Calu3 (cell line): ENCODE measurements at regions not wholly inside any gene's neighbourhood (a gene's known extent, or its start where the extent isn't known, plus 50 kb on each side); places are given as distances from the start of the nearest gene placed in this dataset.

ENCODE experiments used
- BruUV-seq: library from RNA; stranded (reverse); fragments of 400-500 nt; replicated peaks from 2 replicates; lab custom pipeline; 2021; lab: Mats Ljungman, UMichigan
- CTCF ChIA-PET: fragments of 300-600 bp; sonication (Branson Sonifier 250); formaldehyde crosslinking; loops from one replicate; lab custom pipeline; 2022; ENCODE audit warnings: antibody characterized with exemption; lab: Charles Lee
- DNase-seq: peaks from one replicate; pipeline ENCODE4 v3.0.0; 2022
- H3K27ac Mint-ChIP-seq: one replicate; pipeline ENCODE4 v1.8.0; 2022; ENCODE audit warnings: mixed read lengths; ENCODE audit not compliant: unreplicated experiment
- H3K27me3 Mint-ChIP-seq: one replicate; pipeline ENCODE4 v1.8.0; 2022; ENCODE audit warnings: mixed read lengths; ENCODE audit not compliant: unreplicated experiment
- H3K36me3 Mint-ChIP-seq: one replicate; pipeline ENCODE4 v1.8.0; 2022; ENCODE audit warnings: mild to moderate bottlenecking, moderate library complexity, mixed read lengths; ENCODE audit not compliant: insufficient read depth, unreplicated experiment
- H3K4me1 Mint-ChIP-seq: one replicate; pipeline ENCODE4 v1.8.0; 2022; ENCODE audit warnings: mild to moderate bottlenecking, low read depth, mixed read lengths; ENCODE audit not compliant: unreplicated experiment
- H3K4me3 Mint-ChIP-seq: one replicate; pipeline ENCODE4 v1.8.0; 2022; ENCODE audit warnings: mild to moderate bottlenecking, low read depth, moderate library complexity, mixed read lengths; ENCODE audit not compliant: unreplicated experiment
- H3K9me3 Mint-ChIP-seq: one replicate; pipeline ENCODE4 v1.8.0; 2022; ENCODE audit warnings: low read depth, mixed read lengths; ENCODE audit not compliant: unreplicated experiment
- intact Hi-C: fragments of 100-400 bp; cut with micrococcal nuclease; formaldehyde crosslinking; loops from one replicate; pipeline ENCODE4 v1.10.0; 2022; ENCODE audit not compliant: unreplicated experiment
- TF ChIP-seq, protein P1 (sequence below): fragments of 200-600 bp; IDR thresholded peaks from one replicate; pipeline ENCODE4 v1.8.0; 2022; ENCODE audit warnings: antibody characterized with exemption; ENCODE audit not compliant: unreplicated experiment

DNA sequence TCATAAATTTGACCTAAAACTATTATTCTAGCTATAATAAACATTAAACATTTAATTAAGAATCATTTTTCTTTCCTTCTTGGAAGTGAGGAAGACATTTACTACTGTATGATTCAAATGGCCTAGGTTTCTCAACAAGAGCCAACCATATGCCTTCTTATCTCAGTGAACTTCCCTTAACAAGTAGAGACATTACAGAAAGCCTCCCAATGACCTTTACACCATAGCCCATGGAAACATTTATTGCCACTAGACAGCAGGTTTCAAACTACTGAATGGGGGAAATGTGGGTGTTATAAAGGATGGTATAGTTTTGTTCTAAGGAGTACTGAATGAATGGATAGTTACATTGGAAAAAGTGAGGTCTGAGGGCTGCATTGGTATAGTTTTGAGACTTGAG is 349.4 kb upstream of the SPRED2 start:
- H3K4me3 Mint-ChIP-seq = no peak overlapping the region
- DNase-seq = no peak
- CTCF ChIA-PET = interaction anchor here (0.7 kb wide), 1 partner anchor 9 kb away, joined by 3 read pairs; no protein-coding TSS in a partner anchor
- H3K4me1 Mint-ChIP-seq = no peaks in the 10 kb centered on the region
- no peak overlapping the region for H3K27ac Mint-ChIP-seq
- peaks cover 46% of the 10 kb centered on the region for H3K27me3 Mint-ChIP-seq
- no TSS peak for BruUV-seq
- intact Hi-C loops = no loop called here
- no peaks in the 10 kb centered on the region for H3K9me3 Mint-ChIP-seq
- no peaks in the 10 kb centered on the region for H3K36me3 Mint-ChIP-seq
- TF ChIP-seq, protein P1, sequence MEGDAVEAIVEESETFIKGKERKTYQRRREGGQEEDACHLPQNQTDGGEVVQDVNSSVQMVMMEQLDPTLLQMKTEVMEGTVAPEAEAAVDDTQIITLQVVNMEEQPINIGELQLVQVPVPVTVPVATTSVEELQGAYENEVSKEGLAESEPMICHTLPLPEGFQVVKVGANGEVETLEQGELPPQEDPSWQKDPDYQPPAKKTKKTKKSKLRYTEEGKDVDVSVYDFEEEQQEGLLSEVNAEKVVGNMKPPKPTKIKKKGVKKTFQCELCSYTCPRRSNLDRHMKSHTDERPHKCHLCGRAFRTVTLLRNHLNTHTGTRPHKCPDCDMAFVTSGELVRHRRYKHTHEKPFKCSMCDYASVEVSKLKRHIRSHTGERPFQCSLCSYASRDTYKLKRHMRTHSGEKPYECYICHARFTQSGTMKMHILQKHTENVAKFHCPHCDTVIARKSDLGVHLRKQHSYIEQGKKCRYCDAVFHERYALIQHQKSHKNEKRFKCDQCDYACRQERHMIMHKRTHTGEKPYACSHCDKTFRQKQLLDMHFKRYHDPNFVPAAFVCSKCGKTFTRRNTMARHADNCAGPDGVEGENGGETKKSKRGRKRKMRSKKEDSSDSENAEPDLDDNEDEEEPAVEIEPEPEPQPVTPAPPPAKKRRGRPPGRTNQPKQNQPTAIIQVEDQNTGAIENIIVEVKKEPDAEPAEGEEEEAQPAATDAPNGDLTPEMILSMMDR = no peak

DNA sequence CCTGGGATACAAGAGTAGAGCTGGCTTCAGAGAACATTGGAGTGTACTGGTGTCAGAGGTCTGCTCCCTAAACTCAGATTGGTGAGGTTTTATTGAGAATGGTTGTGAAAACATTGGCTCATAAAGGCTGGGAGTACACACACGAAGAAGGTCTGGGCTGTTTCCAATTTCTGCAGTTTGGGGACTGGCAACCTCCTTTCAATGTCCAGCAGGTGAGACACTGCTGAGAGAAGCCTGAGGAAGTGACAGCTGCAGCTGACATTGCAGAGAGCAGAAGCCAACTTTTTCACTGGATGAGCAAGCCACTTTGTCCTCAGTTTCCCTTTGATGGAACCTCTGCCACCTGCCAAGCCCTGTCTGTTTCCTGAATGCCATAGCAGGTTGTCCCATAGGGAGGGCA is 346.6 kb upstream of the SPRED2 start:
- Mint-ChIP-seq H3K4me3 (no peak overlapping the region), H3K27ac (no peak overlapping the region), H3K27me3 (peaks cover 32% of the 10 kb centered on the region), H3K36me3 (no peaks in the 10 kb centered on the region), H3K4me1 (no peaks in the 10 kb centered on the region), H3K9me3 (no peaks in the 10 kb centered on the region)
- TF ChIP-seq, protein P1 = no peak
- CTCF ChIA-PET = no interaction called here
- BruUV-seq = no TSS peak
- DNase-seq = no peak
- intact Hi-C loops = no loop called here

DNA sequence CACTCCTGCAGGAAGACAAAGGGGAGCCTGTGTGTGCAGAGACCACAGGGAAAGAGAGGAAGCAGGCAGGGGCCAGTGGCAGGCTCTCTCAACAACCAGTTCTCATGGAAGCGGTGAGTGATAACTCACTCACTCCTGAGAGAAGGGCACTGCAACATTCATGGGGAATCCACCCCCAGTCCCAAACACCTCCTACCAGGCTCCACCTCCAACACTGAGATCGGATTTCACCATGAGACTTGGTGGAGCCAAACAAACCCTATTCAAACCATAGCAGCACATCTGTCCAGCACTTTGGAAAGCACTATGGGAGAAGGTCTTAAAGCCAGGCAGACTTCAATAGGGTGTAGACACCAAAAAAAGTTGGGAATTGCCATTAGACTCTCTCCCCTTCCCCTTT is 345.7 kb upstream of the SPRED2 start:
- no peaks in the 10 kb centered on the region for H3K36me3 Mint-ChIP-seq
- TF ChIP-seq, protein P1 = no peak
- CTCF ChIA-PET = no interaction called here
- peaks cover 27% of the 10 kb centered on the region for H3K27me3 Mint-ChIP-seq
- intact Hi-C loops = no loop called here
- H3K27ac Mint-ChIP-seq = no peak overlapping the region
- no peaks in the 10 kb centered on the region for H3K4me1 Mint-ChIP-seq
- BruUV-seq = no TSS peak
- H3K9me3 Mint-ChIP-seq = no peaks in the 10 kb centered on the region
- DNase-seq = no peak
- H3K4me3 Mint-ChIP-seq = no peak overlapping the region

DNA sequence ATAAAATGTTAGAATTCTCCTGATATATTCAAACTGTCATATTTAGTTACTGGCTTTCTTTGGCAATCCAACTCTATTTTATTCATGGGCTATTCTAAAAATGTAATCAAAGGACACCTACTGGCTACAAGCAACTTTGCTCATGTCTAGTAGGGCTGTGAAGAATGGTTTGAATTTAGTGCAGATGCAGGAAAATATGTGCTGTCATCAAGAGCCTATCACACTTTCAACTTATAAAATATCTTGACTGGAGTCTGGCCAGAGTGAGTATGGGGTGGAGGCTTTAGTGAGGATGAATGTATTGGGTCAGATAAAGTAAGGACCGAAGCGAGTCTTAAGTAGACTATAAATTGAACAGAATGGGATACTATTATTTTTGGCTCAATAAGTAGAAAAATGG is 343.4 kb upstream of the SPRED2 start:
- H3K27me3 Mint-ChIP-seq = peaks cover 36% of the 10 kb centered on the region
- CTCF ChIA-PET = no interaction called here
- no peaks in the 10 kb centered on the region for H3K4me1 Mint-ChIP-seq
- no peak overlapping the region for H3K27ac Mint-ChIP-seq
- DNase-seq = no peak
- no peaks in the 10 kb centered on the region for H3K9me3 Mint-ChIP-seq
- BruUV-seq = no TSS peak
- no peak overlapping the region for H3K4me3 Mint-ChIP-seq
- TF ChIP-seq, protein P1 = no peak
- H3K36me3 Mint-ChIP-seq = no peaks in the 10 kb centered on the region
- intact Hi-C loops = no loop called here

DNA sequence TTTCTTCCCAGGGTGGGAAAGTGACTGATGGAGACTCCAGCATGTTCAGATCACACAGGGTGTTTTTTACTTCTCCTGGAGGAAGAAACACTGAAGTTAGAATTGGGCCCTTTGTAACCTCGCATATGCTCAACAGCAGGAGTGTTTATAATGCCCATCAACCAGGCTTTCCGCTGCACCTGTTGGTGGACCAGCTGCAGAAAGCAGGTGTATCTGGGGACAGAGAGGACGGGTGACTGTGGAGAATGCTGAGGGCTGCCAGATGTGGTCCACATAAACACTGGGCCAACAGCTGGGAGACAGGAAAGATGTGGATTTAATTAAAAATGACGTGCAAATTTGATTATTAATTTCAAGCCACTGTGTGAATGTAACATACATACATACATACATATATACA is 335.5 kb upstream of the SPRED2 start:
- Mint-ChIP-seq H3K9me3 (no peaks in the 10 kb centered on the region), H3K4me3 (no peak overlapping the region), H3K36me3 (no peaks in the 10 kb centered on the region), H3K4me1 (no peaks in the 10 kb centered on the region), H3K27me3 (peaks cover 26% of the 10 kb centered on the region), H3K27ac (no peak overlapping the region)
- DNase-seq = no peak
- TF ChIP-seq, protein P1 = no peak
- CTCF ChIA-PET = no interaction called here
- no TSS peak for BruUV-seq
- intact Hi-C loops = no loop called here
